SK-N-MC (cell line): ENCODE measurements at regions not wholly inside any gene's neighbourhood (a gene's known extent, or its start where the extent isn't known, plus 50 kb on each side); places are given as distances from the start of the nearest gene placed in this dataset.

Experiments
- EZH2 ChIP-seq: fragments of 200-600 bp; sonication (generic); IDR thresholded peaks from one replicate; pipeline ENCODE4 v1.6.1; 2017; ENCODE audit warnings: antibody characterized with exemption
- FOXP2 ChIP-seq: optimal IDR thresholded peaks from 2 replicates; pipeline ENCODE3; 2011; ENCODE audit warnings: mild to moderate bottlenecking, moderate library complexity; ENCODE audit not compliant: insufficient read depth; ENCODE audit errors: extremely low read length, control extremely low read depth
- POLR2AphosphoS5 ChIP-seq: IDR thresholded peaks from 2 replicates; pipeline ENCODE4 v1.6.1; 2012; ENCODE audit warnings: mild to moderate bottlenecking, low read depth, low read length, borderline replicate concordance

DNA sequence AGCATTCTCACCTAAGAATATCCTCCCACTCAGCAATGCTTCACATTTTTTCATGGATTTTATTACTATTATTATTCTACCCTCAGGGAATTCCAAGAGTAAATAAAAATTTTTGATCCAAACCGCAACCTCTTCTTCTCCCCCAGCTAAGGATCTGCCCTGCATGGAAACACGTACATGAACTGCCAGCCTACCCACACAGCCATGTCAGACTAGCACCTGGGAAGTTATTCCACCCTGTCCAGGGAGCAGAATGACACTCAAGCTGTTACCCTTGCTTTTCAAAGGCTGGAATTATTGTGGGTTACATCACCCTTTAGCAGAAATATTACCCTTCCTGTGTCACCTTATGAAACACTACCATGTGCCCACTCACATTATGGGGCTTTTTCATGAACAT is 227.3 kb upstream of the USP15 start:
- no peak for TF ChIP-seq EZH2
- no peak for TF ChIP-seq FOXP2
- TF ChIP-seq POLR2AphosphoS5: no peak
